Muscle of back (tissue), 3 donors: ENCODE measurements at regions not wholly inside any gene's neighbourhood (a gene's known extent, or its start where the extent isn't known, plus 50 kb on each side); places are given as distances from the start of the nearest gene placed in this dataset.
"Not testable (repeated sequence)": the region's sequence is repeated elsewhere in the genome, so short reads cannot be mapped to it uniquely, and the experiment has no call there.

Experiments used
- DNase-seq, 3 donors: peaks; one replicate each; pipeline versions ENCODE4 v3.0.0 to v3.0.0-alpha.2; 2013

DNA sequence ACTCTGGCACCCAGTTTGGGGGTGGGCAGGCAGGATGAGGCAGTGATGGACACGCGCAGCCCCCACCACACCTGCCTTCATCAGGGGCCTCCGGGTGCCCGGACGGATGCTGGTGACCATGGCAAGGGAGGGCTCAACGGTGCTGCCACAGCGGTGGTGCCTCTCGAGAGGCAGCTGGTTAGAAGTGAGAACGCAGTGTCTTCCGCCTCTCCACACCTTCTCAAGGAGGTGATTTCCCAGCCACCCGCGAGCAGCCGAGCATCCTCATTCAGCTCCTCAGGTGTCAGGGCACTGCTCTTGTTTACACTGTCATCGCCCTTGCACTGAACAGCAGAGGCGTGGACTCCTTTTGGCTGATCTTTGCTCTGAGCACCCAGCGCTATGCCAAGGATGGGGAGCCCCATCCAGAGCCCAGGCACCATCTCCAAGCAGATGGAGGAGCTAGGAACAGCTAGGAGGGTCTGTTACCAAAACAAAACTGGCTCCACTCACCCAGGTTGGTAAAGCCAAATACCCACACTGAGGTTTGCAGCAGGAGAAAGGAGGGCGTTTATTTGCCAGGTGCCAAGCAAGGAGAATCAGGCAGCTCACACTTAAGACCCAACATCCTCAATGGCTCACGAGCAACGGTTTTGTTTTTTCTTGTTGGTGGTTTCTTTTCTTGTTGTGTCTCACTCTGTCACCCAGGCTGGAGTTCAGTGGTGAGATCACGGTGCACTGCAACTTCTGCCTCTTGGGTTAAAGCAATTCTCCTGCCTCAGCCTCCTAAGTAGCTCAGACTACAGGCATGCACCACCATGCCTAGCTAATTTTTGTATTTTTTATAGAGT is 174.3 kb upstream of the TNRC6C start:
- DNase-seq = no peak

DNA sequence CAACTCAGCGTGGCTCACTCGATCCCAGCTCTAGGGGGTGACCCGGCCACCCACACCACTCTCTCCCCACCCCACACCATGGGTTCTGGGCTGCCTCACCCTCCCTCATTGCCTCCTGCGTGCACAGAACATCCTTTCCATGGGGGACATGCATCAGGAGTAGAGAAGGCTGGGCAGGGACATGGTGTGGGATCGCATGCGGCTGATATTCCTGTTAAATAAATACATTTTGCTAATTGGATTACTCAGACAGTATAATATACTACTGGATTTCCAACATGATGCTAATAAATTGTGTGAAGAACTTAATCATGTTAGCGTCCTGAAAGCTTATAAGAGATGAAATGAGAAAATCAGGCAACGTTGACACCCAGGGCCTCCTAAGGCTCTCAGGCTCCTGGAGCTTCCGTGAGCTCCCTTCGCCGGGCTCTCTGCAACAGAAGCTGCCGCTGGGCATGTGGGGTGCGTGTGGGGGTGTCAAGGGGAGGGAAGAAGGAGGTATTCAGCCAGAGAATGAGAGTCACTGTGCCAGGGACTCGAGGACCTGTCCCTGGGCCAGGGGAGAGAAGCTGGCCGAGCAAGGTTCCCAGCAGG is 173.1 kb upstream of the TNRC6C start:
- no peak for DNase-seq

DNA sequence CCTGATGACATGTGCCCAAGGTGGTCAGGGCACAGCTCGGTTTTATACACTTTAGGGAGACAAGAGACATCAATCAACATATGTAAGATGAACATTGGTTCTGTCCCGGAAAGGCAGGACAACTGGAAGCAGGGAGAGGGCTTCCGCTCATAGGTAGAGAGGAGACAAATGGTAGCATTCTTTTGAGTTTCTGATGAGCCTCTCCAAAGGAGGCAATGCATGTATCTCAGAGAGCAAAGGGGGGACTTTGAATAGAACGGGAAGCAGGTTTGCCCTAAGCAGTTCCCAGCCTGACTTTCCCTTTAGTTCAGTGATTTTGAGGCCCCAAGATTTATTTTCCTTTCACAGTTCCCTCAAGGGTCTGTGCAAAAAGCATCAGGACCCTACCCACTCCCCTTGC is 172.4 kb upstream of the TNRC6C start:
- no peak for DNase-seq

DNA sequence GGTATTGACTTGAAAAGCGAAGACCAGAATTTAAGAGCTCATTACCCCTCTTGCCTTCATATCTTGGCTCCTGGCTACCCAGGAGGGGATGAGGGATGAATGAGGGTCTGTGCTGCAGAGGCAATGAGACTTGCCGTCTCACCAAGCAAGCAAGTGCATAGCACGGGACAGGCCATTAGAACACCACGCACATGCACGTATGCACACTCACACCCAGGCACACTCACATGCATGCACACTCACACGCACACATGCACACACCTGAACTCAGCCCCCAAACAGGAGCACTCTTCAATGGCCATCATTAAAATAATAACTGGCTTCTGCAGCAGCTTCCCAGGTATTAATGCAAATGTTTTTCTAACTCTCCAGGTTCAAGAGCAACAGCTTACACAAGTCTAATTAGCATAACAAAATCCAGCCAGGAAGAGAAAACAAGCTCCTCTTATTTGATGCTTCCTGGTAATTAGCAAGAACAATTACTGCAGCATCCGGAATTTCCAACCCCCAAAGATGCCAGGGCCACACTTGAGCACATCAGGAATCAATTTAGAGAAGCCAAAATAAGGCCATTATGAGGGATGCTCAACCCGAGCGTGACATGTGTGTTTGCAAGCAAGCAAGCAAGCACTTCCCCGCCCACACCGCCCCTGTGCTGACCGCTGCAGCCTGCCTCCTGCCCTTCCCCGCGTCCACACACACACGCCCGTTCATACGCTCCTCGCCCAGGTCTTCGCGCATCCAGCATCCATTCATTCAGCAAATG is 171.6 kb upstream of the TNRC6C start:
- DNase-seq = no peak

DNA sequence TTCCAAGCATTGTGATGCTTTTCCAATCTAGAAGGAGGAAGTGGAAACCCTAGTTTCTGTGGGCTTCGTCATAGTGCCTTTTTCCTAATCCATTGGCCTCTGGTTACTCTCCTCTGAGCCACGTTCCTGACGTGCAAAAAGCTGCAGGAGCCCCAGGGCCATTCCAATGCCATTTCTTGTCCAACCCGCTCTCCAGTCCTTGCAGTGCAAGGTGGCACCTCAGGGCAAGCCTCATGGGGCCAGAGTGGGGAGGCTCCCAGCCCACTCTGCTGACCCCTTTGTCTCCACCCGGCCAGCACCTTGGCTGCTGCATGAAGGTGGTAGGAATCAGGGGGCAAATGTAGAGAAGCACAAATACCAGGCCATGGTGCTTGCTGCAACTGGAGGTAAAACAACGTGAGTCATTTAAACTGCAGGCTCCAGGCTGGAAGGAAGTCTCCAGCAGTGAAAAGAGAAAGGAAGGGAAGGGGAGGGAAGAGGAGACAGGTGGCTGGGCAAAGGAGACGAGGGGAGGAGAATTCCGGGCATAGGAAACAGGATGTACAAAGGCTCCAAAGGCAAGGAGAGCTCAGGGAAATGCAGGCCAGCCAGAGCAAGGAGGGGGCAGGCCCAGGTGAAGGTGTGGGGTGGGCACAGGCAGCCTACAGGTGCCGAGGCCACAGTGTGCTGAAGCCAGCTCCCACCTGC is 168.2 kb upstream of the TNRC6C start:
- DNase-seq = no peak

DNA sequence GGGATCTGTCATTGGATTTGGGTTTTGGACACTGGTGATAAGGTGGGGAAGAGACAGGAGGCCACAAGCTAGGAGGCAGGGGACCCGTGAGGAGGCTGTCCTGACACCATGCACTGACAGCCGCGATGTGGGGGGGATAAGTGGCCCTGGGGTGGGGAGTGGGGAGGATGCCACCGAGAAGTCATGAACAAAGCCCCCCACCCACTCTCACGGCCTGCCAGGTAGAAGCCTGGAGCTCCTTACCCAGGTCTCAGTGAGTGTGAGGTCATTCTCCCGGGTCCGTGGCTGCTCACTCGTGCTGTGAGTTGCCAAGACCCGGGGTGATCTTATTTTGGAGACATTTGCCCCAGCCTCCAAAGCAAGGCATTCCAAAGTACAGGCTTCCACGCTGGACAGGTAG is 165.9 kb upstream of the TNRC6C start:
- DNase-seq = no peak

DNA sequence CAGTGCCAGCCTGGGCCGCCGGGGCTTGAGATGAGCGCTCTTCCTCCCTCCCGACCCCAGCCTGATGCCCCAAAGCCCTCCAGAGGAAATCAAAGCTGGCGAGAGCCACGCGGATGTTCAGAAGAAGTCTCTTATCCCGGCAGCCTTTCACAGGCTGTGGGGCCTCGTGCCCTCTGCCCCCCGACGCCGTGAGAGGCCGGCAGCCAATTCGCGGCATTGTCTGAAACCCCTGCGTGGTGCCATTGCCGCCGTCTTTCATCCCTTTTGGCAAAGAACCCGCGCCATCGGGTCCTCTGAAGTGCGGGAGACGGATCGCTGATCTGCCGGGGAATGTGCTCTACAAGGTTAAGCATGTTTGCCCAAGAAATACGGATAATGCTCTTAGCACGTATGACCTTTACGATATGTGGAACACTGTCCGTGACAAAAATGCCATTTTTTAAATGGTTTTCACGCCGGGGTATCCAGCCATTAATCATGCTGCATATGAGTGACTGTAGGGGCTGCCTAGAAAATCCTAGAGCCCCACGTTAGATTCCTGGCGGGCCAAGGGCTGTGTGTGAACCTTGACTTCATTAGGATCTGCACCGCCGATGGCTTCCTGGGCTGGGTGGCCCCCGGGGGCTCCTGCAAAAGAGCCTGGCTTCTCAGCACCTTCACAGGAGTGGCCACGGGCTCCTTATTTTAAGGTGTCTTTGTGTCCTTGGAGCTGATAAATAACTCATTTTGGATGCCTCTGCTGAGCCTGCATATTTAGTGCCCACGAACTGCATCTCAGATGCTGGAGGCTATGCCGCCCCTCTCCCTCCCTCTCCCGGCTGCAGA is 165.1 kb upstream of the TNRC6C start:
- no peak for DNase-seq

DNA sequence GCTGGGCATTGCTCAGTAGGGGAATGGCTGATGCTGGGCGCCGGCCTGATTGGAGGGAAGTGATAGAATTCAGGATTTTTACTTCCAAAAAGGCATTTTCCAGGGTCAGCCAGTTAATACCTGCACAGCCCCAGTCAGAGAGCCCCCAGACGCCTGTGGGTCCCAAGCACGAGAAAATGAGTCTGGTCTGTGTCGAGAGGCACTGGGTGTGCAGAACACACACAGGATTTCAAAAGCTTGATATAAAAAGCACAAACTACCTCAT is 164.6 kb upstream of the TNRC6C start:
- DNase-seq = no peak

DNA sequence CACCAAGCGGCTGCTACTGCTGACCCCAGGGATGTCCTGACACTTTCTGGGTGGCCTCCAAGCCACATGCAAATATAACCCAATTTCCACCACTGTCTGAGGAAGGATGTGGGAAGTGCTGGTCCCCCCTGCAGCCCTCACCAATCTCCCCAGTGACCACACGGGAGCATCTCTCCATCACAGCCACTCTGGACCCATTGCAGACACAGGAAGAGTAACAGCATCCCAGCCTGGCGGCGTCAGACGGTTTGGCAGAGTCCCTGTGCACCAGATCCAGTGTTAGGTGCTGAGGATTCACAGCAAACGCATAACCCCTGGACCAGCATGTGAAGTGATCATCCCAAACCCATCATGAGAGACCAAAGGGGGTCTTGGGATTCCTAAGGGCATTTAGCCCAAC is 163.7 kb upstream of the TNRC6C start:
- no peak for DNase-seq

DNA sequence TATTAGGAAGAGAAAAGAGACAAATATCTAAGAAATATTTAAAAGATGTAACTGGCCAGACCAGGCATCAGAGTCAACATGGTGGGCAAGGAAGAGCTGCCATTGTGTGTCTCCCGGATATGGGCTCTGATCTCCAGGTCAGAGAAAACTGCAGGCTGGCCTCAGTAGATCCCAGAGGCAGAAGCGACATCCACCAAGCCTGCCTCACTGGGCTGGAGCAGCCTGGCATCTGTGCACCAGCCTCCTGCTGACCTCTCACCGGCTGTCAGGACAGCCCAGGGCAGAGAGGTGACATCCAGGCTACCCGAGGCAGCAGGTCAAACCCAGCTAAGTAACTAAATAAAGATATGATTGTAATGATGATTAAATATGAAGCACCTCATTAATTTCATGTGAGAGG is 162.8 kb upstream of the TNRC6C start:
- DNase-seq = no peak

DNA sequence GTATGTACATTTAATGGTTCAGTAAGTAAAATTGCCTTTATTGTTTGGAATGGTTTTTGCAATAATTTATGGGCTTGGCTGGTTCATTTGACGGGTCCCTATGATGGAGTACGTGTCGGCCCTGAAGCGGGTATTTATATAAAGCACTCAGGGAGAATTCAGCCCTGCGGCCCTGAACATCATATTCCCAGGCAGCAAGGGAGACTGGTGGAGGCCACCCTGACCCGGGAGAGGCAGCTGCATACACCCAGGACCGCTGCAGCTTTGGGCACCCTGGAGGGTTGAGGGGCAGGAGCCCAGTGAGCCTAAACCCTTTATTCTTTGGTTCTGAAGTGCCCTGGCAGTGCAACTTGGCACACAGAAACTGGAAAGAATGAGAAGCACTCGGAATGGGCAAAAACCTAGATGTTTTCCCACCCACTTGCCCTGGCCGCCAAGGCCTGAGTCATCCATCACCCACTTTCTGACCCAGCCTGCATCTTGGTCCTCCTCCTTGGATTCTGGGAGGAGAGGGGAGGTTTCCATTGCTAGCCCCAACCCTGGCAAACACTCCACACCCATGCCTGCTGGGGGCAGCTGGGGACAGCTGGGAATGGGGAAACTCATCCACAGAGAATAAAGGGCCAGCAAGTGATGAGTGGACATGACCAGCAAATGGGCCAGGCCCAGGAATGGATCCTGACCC is 162.2 kb upstream of the TNRC6C start:
- no peak for DNase-seq

DNA sequence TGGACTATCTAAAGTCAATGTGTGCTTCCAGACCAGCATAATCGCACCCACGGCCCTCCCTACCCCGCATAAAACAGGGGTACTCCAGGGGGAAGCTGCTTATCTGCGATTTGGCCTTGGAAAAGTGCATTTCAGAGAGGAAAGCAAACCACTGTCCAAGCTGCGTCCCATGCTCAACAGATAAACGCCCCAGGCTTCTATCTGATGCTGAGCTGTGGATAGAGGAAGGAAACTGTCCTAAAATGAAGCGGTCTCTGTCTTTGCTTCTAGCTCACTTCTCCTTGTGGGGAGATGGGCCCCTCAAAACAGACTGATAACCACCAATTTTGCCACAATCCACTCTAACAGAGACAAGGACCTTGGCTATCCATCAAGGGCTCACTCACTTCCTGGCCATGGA is 160.5 kb upstream of the TNRC6C start:
- DNase-seq = no peak

DNA sequence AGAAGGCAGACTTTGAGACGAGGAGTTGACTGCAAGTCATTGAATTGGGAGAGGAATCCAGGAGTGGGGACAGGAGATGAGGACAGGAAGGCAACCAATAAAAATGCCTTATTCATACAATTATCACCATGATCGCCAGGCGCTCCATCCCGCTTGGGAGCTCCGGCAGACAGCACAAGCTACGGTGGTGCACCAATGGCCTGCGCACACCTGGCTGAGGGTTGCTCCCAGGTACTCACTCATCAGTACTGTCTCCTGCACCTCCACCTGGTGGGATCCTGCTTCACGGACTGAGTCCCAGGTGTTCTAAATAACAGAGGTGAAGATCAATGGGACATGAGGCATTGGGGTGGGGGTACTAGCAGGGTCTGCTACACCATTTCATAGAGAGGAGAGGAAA is 160.0 kb upstream of the TNRC6C start:
- DNase-seq = no peak

DNA sequence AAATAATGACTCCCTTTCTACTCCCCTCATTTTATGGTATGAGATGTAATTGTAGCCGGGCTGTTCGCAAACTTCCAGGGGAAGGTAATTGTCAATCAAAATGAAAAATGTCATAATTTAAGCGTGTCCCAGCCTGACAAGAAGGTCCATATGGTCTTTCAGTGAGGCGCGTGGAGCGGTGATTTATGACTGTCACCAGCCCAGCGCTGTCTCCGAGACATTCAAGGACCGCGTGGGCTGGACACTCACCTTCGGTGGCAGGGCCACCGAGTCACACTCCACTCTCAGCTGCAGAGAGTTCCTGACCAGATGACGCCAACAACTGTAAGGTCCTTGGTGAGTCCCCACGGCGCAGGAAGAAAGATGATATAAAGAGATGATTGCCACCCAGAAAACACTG is 157.7 kb upstream of the TNRC6C start:
- DNase-seq = no peak

DNA sequence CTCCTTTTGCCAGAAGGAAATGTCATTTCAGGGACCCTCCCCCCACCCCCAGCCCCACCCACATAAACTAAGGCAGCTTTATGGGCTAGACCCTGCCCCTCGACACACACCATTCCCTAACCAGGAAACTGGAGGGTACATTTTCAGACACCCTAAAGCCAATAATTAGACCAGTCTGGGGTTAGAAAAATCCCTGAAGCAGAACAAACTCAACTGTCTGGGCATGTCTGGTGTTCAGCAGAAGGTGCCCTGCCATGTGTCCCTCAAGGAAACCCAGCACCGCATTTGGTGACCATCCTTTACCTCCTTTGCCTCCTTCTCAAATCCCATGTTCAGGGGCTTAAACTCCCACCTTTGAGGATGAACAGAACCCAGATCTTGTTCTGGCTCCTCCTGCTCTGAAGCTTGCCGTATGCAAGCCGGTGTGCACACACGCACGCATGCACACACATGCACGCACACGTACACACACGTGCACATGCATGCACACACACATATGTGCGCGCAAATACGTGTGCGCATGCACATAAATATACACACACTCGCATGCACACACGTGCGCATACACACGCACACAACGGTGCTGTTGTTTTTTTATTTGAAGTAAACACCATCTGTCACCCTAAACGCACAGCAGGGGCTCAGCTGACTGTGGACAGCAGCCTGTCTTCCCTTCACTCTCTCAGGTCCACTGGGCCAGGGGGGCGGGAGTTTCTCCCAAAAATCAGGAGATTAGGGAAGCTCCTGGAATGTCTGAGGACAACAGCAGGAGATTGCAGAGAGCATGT is 156.8 kb upstream of the TNRC6C start:
- DNase-seq = no peak

DNA sequence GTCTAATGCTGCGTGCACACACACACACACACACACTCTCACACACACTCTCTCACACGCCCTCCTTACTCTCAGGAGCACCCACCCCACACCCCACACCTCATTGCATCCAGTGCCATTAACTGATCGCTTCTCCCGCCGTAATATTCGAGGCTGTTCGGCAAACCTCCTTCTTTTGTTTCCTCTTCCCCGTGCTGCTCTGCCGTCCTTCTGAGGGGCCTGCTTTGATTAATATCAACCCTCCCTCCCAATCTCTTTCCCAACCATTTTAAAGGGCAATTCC is 156.2 kb upstream of the TNRC6C start:
- DNase-seq = peak in 1 of 3 donors; percentile 72

DNA sequence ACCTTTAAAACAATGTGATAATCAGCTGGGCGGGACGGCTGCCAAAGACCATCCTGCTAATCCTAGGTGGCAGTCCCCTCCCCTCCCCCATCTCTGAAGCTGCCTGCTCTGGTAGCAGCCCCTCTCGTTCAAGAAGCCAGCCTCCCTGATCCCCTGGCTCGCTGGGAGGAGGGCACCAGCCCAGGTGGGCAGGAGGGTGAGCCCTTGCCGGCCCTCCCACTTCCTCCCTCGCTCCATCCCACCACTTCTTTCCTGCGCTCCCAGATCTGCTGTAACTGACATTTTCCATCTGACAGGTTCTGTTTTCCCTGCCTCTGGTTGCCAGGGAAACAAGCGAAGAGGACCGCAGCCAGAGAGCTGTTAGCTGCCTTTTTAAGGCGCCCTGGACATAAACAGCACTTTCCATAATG is 155.7 kb upstream of the TNRC6C start:
- DNase-seq = peak; percentile 70 to 94 (median 89)

DNA sequence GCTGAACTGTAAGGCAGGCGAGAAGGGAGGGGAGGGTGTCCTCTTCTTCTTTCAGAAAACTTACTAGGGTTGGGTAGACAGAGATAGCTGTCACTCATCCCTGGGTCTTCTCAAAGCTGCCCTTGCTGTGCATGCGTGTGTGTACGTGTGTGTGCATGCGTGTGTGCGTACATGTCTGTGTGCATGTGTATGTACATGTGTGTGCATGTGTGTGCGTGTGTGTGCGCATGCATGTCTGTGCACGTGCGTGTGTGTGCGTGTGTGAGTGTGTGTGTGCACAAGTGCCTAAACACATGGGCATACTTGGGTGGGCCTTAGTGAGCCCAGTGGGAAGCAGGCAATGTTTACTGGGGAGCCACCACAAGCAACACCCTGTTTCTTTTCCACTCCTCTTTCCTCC is 154.8 kb upstream of the TNRC6C start:
- no peak for DNase-seq

DNA sequence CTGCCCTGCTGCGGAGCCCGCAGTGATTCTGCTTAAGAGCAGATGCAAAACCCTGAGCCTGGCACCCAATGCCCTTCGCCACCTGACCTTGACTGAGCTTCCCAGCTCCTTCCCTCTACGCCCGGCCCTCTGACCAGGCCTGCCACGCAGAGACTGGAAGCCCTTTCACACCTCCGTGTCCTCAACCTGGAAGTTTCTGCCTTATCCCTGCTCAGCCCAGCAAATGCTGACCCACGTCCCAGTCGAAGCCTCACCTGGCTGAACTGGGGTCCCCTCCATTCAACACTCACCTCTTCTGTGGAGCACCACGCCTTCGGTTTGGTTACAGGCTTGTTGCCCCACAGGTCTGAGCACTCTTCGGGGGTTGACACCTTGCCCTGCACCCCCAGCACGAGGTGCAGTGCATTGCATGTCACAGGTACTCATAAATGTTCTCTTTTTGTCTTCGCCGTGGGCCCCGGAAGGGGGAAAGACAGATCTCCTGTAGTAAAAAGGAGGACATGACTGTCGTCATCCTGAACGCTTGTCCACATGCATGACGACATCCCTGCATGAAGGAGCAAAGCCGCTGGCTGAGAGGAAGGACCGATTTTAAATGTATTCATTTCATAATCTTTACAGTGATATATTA is 153.6 kb upstream of the TNRC6C start:
- no peak for DNase-seq

DNA sequence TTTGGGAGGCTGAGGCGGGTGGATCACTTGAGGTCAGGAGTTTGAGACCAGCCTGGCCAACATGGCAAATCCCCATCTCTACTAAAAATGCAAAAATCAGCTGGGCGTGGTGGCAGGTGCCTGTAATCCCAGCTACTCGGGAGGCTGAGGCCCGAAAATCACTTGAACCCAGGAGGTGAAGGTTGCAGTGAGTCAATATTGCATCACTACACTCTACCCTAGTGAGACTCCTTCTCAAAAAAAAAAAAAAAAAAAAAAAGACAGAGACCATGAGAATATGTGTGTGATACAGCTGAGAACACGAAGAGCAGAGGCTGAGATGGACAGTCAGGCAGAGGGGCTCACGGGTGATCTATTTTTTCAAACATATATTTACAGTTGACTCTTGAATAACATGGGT is 152.5 kb upstream of the TNRC6C start:
- not testable (repeated sequence) for DNase-seq
